ENCODE measurements at regions not wholly inside any gene's neighbourhood (a gene's known extent, or its start where the extent isn't known, plus 50 kb on each side); places are given as distances from the start of the nearest gene placed in this dataset.

- TF ChIP-seq CTCF (conservative IDR thresholded peaks at IDR 0.05; ENCODE audit: low read length), result no peak
- TF ChIP-seq EZH2phosphoT487 (IDR thresholded peaks at IDR 0.05; ENCODE audit: borderline replicate concordance), result no peak
Observed at GRCh38 chr3:161640181-161640580, 143.6 kb downstream of the OTOL1 start.

Data from Loucy (cell line).